ENCODE measurements at regions not wholly inside any gene's neighbourhood (a gene's known extent, or its start where the extent isn't known, plus 50 kb on each side); places are given as distances from the start of the nearest gene placed in this dataset.

DNA sequence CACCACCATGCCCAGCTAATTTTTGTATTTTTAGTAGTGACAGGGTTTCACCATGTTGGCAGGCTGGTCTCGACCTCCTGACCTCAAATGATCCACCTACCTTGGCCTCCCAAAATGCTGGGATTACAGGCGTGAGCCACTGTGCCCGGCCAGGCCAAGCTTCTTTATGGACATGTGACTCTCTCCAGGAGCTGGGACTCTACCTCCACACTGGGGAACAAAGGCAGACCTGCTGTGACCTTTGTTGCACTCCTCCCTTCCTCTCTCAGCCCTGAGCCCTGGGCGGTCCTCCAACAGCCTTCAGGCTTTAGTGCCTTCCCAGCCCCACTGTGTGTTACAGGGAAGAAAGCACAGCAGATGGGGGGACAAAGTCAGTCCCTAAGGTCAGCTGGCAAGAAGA, 55.0 kb upstream of the DUSP5 start:
- 0 out of 2 replicates have a peak, but pooled peaks cover 3% of the 10 kb centered on the region for H3K9me2 ChIP-seq (ENCODE audit: insufficient read depth)
- H3K4me3 Mint-ChIP-seq = no peak overlapping the region
- no peak overlapping the region for H3K4me3 ChIP-seq
- peaks cover 18% of the 10 kb centered on the region for H3K4me1 Mint-ChIP-seq
- H3K4me1 ChIP-seq (ENCODE audit: insufficient read depth) = no peaks in the 10 kb centered on the region
- H2AFZ ChIP-seq = no peak overlapping the region
- no peaks in the 10 kb centered on the region for H3K27me3 ChIP-seq (ENCODE audit: insufficient read depth)
- TF ChIP-seq JUNB (IDR thresholded peaks at IDR 0.05; ENCODE audit: unreplicated experiment) (no peak), EZH2 (IDR thresholded peaks at IDR 0.05; ENCODE audit: low read depth, unreplicated experiment) (no peak), POLR2AphosphoS5 (IDR thresholded peaks at IDR 0.05; ENCODE audit: low read depth) (no peak), EZH2phosphoT487 (IDR thresholded peaks at IDR 0.05; ENCODE audit: unreplicated experiment) (no peak)
- TF ChIP-seq, protein P1, sequence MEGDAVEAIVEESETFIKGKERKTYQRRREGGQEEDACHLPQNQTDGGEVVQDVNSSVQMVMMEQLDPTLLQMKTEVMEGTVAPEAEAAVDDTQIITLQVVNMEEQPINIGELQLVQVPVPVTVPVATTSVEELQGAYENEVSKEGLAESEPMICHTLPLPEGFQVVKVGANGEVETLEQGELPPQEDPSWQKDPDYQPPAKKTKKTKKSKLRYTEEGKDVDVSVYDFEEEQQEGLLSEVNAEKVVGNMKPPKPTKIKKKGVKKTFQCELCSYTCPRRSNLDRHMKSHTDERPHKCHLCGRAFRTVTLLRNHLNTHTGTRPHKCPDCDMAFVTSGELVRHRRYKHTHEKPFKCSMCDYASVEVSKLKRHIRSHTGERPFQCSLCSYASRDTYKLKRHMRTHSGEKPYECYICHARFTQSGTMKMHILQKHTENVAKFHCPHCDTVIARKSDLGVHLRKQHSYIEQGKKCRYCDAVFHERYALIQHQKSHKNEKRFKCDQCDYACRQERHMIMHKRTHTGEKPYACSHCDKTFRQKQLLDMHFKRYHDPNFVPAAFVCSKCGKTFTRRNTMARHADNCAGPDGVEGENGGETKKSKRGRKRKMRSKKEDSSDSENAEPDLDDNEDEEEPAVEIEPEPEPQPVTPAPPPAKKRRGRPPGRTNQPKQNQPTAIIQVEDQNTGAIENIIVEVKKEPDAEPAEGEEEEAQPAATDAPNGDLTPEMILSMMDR (conservative IDR thresholded peaks at IDR 0.05; ENCODE audit: low read depth in 2 of 2) = no peak
- DNase-seq (ENCODE audit: low spot score) (no peak), ATAC-seq (peak; percentile 51)
- H4K20me1 ChIP-seq (replicated peaks; ENCODE audit: insufficient read depth) = no peaks in the 10 kb centered on the region
- H3K36me3 Mint-ChIP-seq (ENCODE audit: low read depth) = no peaks in the 10 kb centered on the region
- H3K9me3 Mint-ChIP-seq = no peaks in the 10 kb centered on the region
- no peaks in the 10 kb centered on the region for H3K79me2 ChIP-seq (replicated peaks; ENCODE audit: insufficient read depth)
- H3K27ac ChIP-seq (ENCODE audit: low read depth) = no peak overlapping the region
- H3K4me2 ChIP-seq = no peak overlapping the region
- no peak overlapping the region for H3K27ac Mint-ChIP-seq
- H3K36me3 ChIP-seq (ENCODE audit: insufficient read depth) = no peaks in the 10 kb centered on the region
- no peaks in the 10 kb centered on the region for H3F3A ChIP-seq (replicated peaks; ENCODE audit: low read depth)
- peaks cover 8% of the 10 kb centered on the region for H3K27me3 Mint-ChIP-seq (ENCODE audit: insufficient read depth, low read depth, poor library complexity)

DNA sequence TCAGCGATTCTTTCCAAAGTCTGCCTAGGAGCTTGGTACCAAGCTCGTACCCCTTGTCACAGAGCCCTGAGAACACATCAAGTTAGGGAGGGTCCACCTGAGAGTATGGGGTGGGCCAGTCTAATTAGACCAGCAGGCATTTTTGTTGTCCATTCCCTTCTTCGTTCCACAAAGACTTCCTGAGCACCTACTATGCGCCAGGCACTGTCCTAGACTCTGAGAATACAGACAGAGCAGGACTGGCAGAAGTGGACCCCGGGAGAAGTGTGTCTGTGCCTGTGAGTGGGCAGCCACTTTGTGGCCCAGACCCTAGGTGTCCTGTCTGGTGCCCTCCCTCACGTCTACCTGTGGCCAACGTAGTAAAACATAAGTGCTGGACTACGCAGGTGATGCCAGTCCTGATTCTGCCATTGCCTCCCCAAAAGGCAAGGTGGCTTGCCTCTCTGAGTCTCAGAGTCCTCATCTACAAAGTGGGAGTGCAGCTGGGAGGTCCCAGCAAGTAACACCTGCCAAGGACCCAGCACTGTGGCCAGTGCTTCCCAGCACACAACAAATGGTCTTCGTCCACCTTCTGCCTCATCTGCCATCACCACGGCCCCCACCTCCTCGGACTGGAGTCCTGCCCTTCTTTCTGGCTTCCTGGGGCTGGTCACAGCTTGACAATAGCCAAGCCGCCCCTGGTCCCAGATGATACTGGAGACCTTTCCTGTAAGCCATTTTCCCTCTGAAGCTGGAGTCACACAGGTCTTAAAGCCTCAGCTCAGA, 54.3 kb upstream of the DUSP5 start:
- Mint-ChIP-seq H3K27ac (no peak overlapping the region), H3K9me3 (no peaks in the 10 kb centered on the region), H3K27me3 (ENCODE audit: insufficient read depth, low read depth, poor library complexity) (peaks cover 8% of the 10 kb centered on the region), H3K36me3 (ENCODE audit: low read depth) (no peaks in the 10 kb centered on the region), H3K4me1 (peaks cover 16% of the 10 kb centered on the region), H3K4me3 (no peak overlapping the region)
- Histone ChIP-seq H3K79me2 (replicated peaks; ENCODE audit: insufficient read depth) (no peaks in the 10 kb centered on the region), H3K27me3 (ENCODE audit: insufficient read depth) (no peaks in the 10 kb centered on the region), H3F3A (replicated peaks; ENCODE audit: low read depth) (no peaks in the 10 kb centered on the region), H3K4me3 (no peak overlapping the region), H3K27ac (ENCODE audit: low read depth) (no peak overlapping the region), H3K4me1 (ENCODE audit: insufficient read depth) (no peaks in the 10 kb centered on the region), H2AFZ (no peak overlapping the region), H3K9me2 (ENCODE audit: insufficient read depth) (0 out of 2 replicates have a peak, but pooled peaks cover 3% of the 10 kb centered on the region), H3K4me2 (no peak overlapping the region), H4K20me1 (replicated peaks; ENCODE audit: insufficient read depth) (no peaks in the 10 kb centered on the region), H3K36me3 (ENCODE audit: insufficient read depth) (no peaks in the 10 kb centered on the region)
- no peak for DNase-seq (ENCODE audit: low spot score)
- no peak for ATAC-seq
- TF ChIP-seq EZH2 (IDR thresholded peaks at IDR 0.05; ENCODE audit: low read depth, unreplicated experiment) (no peak), ZNF114 (CRISPR knock-in tag; IDR thresholded peaks at IDR 0.05) (no peak)
- TF ChIP-seq, protein P2, sequence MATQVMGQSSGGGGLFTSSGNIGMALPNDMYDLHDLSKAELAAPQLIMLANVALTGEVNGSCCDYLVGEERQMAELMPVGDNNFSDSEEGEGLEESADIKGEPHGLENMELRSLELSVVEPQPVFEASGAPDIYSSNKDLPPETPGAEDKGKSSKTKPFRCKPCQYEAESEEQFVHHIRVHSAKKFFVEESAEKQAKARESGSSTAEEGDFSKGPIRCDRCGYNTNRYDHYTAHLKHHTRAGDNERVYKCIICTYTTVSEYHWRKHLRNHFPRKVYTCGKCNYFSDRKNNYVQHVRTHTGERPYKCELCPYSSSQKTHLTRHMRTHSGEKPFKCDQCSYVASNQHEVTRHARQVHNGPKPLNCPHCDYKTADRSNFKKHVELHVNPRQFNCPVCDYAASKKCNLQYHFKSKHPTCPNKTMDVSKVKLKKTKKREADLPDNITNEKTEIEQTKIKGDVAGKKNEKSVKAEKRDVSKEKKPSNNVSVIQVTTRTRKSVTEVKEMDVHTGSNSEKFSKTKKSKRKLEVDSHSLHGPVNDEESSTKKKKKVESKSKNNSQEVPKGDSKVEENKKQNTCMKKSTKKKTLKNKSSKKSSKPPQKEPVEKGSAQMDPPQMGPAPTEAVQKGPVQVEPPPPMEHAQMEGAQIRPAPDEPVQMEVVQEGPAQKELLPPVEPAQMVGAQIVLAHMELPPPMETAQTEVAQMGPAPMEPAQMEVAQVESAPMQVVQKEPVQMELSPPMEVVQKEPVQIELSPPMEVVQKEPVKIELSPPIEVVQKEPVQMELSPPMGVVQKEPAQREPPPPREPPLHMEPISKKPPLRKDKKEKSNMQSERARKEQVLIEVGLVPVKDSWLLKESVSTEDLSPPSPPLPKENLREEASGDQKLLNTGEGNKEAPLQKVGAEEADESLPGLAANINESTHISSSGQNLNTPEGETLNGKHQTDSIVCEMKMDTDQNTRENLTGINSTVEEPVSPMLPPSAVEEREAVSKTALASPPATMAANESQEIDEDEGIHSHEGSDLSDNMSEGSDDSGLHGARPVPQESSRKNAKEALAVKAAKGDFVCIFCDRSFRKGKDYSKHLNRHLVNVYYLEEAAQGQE (IDR thresholded peaks at IDR 0.05; ENCODE audit: unreplicated experiment) = no peak
- TF ChIP-seq, protein P3, sequence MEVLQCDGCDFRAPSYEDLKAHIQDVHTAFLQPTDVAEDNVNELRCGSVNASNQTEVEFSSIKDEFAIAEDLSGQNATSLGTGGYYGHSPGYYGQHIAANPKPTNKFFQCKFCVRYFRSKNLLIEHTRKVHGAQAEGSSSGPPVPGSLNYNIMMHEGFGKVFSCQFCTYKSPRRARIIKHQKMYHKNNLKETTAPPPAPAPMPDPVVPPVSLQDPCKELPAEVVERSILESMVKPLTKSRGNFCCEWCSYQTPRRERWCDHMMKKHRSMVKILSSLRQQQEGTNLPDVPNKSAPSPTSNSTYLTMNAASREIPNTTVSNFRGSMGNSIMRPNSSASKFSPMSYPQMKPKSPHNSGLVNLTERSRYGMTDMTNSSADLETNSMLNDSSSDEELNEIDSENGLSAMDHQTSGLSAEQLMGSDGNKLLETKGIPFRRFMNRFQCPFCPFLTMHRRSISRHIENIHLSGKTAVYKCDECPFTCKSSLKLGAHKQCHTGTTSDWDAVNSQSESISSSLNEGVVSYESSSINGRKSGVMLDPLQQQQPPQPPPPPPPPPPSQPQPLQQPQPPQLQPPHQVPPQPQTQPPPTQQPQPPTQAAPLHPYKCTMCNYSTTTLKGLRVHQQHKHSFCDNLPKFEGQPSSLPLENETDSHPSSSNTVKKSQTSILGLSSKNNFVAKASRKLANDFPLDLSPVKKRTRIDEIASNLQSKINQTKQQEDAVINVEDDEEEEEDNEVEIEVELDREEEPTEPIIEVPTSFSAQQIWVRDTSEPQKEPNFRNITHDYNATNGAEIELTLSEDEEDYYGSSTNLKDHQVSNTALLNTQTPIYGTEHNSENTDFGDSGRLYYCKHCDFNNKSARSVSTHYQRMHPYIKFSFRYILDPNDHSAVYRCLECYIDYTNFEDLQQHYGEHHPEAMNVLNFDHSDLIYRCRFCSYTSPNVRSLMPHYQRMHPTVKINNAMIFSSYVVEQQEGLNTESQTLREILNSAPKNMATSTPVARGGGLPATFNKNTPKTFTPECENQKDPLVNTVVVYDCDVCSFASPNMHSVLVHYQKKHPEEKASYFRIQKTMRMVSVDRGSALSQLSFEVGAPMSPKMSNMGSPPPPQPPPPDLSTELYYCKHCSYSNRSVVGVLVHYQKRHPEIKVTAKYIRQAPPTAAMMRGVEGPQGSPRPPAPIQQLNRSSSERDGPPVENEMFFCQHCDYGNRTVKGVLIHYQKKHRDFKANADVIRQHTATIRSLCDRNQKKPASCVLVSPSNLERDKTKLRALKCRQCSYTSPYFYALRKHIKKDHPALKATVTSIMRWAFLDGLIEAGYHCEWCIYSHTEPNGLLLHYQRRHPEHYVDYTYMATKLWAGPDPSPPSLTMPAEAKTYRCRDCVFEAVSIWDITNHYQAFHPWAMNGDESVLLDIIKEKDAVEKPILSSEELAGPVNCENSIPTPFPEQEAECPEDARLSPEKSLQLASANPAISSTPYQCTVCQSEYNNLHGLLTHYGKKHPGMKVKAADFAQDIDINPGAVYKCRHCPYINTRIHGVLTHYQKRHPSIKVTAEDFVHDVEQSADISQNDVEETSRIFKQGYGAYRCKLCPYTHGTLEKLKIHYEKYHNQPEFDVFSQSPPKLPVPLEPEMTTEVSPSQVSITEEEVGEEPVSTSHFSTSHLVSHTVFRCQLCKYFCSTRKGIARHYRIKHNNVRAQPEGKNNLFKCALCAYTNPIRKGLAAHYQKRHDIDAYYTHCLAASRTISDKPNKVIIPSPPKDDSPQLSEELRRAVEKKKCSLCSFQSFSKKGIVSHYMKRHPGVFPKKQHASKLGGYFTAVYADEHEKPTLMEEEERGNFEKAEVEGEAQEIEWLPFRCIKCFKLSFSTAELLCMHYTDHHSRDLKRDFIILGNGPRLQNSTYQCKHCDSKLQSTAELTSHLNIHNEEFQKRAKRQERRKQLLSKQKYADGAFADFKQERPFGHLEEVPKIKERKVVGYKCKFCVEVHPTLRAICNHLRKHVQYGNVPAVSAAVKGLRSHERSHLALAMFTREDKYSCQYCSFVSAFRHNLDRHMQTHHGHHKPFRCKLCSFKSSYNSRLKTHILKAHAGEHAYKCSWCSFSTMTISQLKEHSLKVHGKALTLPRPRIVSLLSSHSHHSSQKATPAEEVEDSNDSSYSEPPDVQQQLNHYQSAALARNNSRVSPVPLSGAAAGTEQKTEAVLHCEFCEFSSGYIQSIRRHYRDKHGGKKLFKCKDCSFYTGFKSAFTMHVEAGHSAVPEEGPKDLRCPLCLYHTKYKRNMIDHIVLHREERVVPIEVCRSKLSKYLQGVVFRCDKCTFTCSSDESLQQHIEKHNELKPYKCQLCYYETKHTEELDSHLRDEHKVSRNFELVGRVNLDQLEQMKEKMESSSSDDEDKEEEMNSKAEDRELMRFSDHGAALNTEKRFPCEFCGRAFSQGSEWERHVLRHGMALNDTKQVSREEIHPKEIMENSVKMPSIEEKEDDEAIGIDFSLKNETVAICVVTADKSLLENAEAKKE (CRISPR knock-in tag; IDR thresholded peaks at IDR 0.05) = no peak

All from GM23338 (cell line).